Activated CD4-positive, alpha-beta T cell treated with anti-CD3 and anti-CD28 coated beads, Interleukin-2, amount 50 U/mL, for 16 hours (primary cell): ENCODE measurements at regions not wholly inside any gene's neighbourhood (a gene's known extent, or its start where the extent isn't known, plus 50 kb on each side); places are given as distances from the start of the nearest gene placed in this dataset.

Experiments used
- DNase-seq: peaks from one replicate; pipeline ENCODE4 v3.0.0-alpha.2; 2020

DNA sequence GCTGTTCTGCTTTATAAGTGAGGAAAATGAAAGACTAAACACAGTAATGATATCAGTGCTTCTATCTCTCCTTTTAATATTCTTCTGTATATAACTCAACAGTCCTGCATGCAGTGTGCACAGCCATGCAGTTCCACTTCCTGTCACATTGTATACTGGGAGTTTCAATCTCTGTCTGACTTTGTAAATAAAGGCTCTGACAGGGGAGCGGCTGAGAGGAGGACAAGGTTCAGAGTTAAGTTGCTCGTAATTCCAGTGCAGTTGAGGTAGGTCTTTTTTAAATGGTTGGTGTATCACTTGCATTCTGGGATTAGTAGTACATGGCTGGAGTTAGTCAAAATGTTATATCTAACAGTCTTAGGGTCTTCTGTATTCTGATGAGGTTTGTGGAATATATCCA, 264.5 kb downstream of the OLFM3 start:
- DNase-seq: no peak

DNA sequence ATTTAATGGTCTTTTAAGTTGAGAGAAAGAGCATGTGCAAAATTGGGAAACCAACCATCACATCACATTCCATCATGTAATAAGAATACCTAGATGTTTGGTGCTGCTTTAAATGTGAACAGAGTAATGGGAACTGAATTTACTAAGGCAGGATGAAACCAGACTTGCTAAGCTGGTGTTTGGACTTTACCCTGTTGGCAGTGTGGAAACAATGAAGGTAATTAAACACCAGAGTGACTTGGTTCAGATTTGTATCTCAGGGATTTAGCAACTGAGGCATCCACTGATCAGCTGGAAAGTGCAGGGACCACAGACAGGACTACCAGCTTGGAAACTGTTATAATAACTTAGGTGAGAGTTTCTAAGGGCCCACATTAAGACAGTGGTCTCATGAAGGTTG, 263.4 kb downstream of the OLFM3 start:
- no peak for DNase-seq

DNA sequence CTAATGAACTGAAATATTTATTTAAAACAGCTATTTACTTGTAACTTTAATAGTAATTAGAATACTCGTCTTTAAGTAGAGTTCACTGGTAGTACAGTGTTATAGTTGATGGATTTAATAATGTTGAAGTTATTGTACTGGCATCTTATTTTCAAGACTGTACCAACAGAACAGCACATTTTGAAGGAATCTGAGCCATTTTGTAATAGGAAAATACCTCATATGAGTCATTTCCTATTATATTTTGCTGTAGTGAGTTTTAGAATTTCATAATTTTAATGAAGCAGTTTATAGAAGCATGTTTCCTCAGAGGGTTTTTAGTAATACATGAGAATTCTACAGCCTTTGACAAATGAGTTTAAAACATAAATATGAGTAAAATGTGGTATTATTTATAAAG, 258.3 kb downstream of the OLFM3 start:
- no peak for DNase-seq

DNA sequence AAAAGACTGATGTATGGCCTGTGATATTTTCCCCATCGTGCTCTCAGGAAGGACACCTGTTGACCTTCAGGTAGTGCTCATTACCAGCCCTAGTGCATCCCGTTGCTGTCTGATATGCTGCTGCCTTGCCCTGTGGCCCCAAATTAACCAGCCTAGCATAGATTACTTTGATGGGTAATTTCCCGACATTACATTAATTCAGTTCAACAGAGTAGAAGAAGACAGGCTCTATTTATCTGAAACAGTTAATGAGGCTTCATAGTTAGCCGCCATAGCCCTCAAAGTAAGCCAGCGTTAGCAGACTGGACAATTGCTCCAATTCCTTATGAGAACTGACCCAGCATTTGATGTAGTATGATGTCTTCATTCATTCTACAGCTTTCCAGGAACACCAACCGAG, 257.6 kb downstream of the OLFM3 start:
- no peak for DNase-seq

DNA sequence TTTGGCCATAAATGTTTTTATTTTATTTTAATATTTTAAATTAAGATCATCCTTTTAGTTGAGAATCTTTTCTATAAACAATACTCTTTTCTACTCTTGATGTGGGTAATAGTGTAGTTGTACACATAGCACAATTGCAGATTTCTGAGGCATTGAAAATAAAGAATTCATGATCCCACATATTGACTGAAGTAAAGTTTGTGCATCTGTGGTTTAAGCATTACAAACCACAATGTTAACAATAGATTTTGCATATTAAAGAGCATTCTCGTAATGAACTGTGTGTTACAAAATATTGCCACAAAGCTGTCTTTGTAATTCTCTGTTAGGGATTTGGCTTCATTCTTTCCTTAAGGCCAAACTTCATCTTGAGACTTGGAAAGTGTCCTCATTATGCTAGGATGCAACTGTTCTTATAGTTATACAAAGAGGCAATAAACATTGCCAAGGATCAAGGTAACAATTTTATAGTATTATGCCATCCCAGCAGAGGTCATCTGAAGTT, 256.8 kb downstream of the OLFM3 start:
- no peak for DNase-seq

DNA sequence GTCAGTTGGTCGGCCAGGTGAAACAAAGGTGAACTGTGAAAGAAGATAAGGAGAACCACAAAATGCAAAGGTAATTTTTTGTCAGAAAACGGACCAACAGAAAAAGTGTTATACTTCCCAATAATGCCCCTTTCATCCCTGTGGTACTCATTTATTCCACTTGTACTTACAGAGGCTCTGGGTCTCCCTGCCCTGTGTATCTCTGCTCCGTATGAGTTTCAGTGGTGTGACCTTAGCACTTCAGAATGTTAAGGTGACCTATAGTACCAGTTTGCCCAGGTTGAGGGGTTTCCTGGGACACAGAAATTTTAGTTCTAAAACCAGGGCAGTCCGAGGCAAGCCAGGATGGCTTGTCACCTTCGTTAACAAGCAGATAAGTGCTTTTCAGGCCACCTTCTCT, 254.8 kb downstream of the OLFM3 start:
- DNase-seq: no peak

DNA sequence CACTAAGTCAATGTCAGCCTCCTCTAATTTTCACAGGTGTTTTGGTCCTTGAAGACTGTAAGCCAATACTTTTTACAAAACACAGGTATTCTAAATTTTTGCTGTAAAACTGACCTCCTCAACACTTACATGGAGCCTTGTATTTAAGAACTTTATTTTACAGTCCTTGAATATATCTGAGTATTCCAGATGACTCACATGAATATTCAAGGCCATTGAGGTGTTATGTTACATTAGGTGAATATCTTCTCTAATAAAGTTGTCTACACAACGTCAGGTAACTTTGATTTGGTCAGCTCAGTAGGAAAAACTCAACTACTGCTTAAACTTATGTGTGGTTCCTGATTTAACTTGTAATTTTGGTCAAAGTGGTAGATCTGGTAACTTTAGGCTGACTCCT, 254.2 kb downstream of the OLFM3 start:
- DNase-seq: no peak

DNA sequence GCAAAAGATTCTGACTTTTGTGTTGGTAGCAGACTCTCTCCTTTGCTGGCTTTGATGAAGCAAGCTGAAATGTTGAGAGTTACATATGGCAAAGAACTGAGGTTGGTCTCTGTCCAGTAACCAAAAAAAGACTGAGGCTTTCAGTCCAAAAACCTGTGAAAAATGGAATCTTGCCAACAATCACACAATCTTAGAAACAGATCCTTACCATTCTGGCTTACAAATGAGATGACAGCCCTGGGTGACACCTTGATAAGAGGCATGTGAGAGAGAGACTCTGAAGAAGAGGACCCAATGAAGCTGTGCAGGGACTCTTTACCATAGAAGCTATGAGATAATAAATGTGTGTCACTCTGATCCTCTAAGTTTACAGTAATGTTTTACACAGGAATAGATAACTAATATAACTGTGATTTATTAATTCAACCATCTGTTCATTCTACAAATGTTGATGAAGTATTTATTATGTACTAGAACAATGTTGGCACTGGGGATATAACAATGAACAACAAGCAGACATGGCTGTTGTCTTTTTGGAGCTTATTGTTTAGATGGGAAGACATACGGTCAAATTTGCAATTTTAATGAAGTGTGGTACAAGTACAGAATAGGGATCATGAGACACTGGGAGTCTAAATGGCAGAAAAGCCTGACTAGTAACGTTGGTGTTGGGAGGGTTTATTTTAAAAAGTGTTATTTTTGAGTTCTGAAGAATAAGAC, 251.0 kb downstream of the OLFM3 start:
- no peak for DNase-seq

DNA sequence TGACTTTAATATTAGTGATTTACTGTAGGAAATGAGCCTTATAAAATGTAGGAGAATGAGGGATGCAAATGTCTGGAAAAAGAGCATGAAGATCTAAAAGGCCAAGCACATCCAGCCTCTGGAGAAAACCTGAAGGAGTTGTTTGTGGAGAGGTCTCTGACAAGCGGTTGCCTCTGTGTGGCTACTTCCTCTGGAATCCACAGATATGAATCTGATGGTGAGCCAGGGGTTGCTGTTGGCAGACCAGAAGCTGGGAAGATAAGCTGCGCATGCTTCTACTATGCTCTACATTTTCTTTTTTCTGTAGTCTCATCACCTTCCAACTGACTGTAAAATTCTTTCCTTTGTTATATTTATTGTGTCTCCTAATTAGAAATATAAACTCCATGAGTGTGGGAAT, 248.6 kb downstream of the OLFM3 start:
- no peak for DNase-seq
